HG02938 (cell line): ENCODE measurements at regions not wholly inside any gene's neighbourhood (a gene's known extent, or its start where the extent isn't known, plus 50 kb on each side); places are given as distances from the start of the nearest gene placed in this dataset.
"Not testable (repeated sequence)": the region's sequence is repeated elsewhere in the genome, so short reads cannot be mapped to it uniquely, and the experiment has no call there.

Experiments
- ATAC-seq: cut with Tn5 transposase; IDR thresholded peaks from one replicate; pipeline ENCODE4 v1.9.1; 2021; ENCODE audit warnings: mild to moderate bottlenecking, moderate library complexity; ENCODE audit not compliant: unreplicated experiment

DNA sequence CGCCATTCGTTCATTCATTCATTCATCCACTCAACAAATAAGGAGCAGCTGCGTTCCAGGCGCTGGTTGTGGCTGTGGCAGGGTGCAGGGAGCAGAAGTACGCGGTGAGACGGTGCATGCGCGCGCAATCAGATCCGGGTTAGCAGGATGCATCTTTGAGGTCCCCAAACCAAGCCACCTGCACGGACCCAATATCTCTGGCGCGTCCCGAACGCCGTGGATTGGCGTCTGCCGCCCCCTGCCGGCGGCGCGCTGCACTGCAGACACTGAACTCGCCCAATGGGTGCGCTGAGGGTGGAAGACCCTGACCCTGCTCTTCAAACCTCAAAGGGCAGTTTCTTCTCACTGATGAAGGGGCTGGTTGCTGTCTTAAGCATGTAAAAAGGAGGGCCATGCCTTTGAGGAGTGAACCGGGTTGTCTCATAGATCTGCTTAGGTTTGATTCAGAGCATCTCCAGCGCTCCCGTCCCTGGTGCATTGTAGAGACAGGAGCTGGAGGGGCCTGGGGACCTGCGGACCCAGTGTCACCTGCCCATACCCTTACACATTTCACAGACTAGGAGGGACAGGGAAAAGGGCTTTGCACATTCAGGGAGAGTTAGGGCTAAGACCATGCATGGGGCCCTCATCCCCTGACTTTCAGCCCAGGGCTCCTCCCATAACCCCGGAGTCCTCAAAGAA lies 102.5 kb downstream of the RAMP3 start:
- ATAC-seq, result peak; percentile 62

- ATAC-seq, result no peak
Measured at GRCh38 chr7:45267262-45267661, 109.7 kb downstream of the RAMP3 start.

- no peak for ATAC-seq
Measured at GRCh38 chr7:45268013-45268412, 110.4 kb downstream of the RAMP3 start.

- no peak for ATAC-seq
Measured at GRCh38 chr7:45269192-45269591, 111.6 kb downstream of the RAMP3 start.

DNA sequence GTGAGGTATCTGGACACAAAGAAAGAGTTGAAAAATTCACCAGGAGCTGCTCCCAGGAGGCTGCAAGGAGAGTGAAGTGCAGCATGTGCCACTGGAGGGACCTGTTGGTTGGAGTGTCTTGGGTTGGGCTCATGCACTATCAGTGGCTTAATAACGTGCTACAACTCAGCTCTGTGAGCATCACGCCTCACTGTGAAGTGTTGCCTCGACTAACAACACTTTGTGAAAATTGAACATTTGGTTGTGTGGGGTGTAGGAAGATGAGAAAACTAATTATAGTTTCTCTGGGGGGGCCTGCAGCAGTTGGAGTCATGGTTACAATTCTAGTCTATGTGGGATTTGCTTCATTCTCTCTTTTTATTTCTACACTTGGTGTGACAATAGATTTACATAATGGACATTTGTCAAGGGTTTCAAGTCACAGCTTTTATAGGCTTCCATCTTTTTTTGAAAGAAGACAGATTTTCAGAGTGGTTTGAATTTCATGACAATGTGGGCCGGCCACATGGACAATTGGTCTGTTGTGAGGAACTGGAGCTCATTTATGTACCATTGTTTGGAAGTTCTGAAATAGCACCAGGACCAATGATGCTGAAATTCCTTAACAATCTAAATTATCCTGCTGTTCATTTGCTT lies 121.3 kb downstream of the RAMP3 start:
- no peak for ATAC-seq

DNA sequence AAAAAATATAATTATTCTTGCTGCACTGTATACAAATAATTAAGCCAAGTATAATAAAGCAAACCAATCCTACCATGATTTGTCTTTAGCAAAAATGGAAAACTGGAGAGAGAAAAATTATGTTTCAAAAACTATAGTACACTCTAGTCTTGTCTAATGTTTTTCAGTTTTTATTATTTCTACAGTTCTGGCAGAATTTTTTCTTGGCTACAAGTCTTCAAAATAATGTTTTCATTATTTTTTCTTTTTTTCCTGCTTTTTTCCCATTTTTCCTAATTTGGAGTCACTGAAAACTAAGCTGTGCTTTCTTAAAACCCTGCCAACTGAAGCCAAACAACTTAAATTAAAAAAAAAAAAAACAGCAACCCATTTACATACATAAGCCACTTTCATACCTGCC lies 132.0 kb downstream of the RAMP3 start:
- ATAC-seq, result not testable (repeated sequence)

DNA sequence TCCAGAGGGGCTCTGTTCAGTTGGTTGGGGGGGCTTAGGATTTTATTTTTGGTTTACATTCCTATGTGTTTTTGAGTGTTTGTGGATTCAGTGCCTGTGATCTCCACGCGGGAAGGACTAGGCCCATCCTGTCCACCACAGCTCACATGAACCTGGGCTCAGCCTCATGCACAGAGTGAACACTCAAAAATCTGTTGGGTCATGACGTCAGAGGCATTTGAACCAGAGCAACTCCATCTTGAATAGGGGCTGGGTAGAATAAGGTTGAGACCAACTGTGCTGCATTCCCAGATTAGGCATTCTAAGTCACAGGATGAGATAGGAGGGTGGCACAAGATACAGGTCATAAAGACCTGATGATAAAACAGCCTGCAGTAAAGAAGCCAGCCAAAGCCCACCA lies 133.3 kb downstream of the RAMP3 start:
- no peak for ATAC-seq

GRCh38 chr7:45292481-45292880 lies 134.9 kb downstream of the RAMP3 start:
- no peak for ATAC-seq

GRCh38 chr7:45293295-45293942 lies 135.8 kb downstream of the RAMP3 start:
- no peak for ATAC-seq

DNA sequence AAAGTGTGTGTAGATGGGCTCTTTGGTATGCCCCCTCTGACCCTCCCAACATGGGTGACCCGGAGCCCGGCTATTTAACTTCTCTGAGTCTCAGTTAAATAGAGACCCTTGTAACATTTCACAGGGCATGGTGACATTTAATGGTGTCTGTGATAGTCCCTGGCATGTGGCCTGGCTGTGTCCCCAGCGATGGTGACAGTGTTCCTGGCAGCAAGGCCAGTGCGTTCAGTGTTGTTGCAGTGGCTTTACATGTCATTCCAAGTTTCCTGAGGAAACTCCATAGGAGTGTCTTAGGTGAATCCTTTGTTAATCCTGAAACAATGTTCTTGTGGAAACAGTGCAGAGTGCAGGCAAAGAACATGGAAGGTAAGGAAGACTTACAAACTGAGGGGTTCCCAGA lies 137.0 kb downstream of the RAMP3 start:
- ATAC-seq, result no peak

GRCh38 chr7:45295222-45295621 lies 137.6 kb downstream of the RAMP3 start:
- no peak for ATAC-seq

DNA sequence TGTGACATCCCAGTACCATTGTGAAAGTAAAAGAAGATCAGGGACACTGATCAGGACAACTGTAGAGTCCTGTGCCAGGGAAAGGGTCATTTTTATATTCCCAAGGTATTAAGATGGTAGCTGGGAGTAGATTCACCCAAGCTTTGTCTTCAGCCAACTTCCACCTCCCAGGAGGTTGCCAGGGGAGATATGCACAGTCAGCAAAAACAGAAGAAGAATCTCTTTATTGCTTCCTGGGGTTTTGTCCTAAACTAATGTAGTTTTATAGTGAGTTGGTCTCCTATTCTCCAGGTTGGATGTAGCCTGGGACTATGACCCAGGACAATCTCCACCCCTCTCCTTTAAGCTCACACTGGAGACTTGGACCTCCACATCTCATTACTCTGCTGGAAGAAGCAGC lies 139.2 kb downstream of the RAMP3 start:
- no peak for ATAC-seq

- no peak for ATAC-seq
Measured at GRCh38 chr7:45306752-45307305, 149.2 kb downstream of the RAMP3 start.

GRCh38 chr7:45311597-45311996 lies 154.0 kb downstream of the RAMP3 start:
- ATAC-seq, result no peak

GRCh38 chr7:45315512-45315911 lies 157.9 kb downstream of the RAMP3 start:
- not testable (repeated sequence) for ATAC-seq

GRCh38 chr7:45324683-45325237 lies 167.2 kb downstream of the RAMP3 start:
- ATAC-seq, result no peak

DNA sequence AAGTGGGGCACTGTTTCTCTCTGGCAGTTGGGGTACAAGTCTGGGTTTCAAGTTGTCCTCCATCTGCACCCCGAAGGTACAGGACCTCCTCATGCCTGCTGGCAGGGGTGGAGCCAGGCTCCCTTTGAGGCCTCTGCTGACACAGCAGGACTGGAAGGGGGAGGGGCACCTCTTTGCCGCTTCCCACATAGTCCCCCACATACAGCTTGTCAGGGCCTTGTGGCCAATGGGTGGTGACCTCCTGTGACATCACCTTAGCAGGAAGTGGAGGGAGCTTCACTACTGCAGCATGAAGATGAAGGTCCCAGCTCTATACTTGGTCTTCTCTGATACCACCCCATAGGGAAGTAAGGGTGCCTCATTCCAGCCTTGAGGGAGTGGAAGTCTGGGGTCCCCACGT lies 167.8 kb downstream of the RAMP3 start:
- no peak for ATAC-seq

DNA sequence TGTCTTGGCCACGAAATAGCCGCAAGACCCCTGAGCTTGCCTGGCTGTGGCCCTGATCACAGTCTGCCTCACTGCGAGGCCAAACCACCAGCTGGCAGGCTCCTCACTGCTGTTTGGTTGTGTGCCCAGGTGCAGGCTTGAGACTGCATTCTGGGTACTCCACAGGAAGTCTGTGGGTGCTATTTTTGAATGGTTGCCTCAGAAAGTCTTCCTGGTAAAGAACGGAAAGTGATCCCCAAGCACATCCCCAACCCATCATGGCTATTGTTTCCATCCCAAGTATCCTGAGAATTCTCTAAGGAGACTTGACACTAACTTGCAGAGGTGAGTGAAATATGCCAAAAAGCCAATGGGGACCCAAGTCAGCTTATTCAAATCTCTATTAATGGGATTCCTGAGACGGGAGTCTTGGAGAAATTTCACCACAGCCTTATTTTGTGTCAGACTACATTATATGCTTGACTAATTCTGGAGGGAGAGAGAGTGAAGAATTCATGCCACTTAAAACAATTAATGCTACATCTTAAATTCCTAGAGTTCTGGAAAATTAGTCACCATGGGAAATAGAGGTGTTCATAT lies 170.9 kb downstream of the RAMP3 start:
- no peak for ATAC-seq

- ATAC-seq, result no peak
Measured at GRCh38 chr7:45331563-45331962, 174.0 kb downstream of the RAMP3 start.

- ATAC-seq, result not testable (repeated sequence)
Measured at GRCh38 chr7:45335024-45335423, 177.4 kb downstream of the RAMP3 start.

DNA sequence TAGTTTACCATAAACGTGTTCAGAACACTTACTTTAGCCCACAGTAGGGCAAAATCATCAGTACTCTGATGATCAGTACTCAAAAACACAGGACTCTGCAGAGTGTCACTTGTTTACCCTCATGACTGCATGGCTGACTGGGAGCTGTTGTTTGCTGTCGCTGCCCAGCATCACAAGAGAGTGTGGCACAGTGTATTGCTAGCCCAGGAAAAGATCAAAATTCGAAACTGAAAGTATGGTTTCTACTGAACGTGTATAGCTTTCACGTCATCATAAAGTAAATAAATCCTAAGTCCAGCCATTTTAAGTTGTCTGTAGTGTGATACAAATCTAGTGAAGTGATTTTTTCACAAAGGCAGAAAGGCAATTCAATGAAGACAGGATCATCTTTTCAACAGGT lies 184.6 kb downstream of the RAMP3 start:
- no peak for ATAC-seq
